GM21717 (cell line): ENCODE measurements at regions not wholly inside any gene's neighbourhood (a gene's known extent, or its start where the extent isn't known, plus 50 kb on each side); places are given as distances from the start of the nearest gene placed in this dataset.
A peak's percentile ranks its signal among the peaks of the same experiment; 100 is the strongest.

Source experiments
- ATAC-seq: cut with Tn5 transposase; IDR thresholded peaks from one replicate; pipeline ENCODE4 v1.9.1; 2021; ENCODE audit warnings: mild to moderate bottlenecking, moderate library complexity; ENCODE audit not compliant: unreplicated experiment

DNA sequence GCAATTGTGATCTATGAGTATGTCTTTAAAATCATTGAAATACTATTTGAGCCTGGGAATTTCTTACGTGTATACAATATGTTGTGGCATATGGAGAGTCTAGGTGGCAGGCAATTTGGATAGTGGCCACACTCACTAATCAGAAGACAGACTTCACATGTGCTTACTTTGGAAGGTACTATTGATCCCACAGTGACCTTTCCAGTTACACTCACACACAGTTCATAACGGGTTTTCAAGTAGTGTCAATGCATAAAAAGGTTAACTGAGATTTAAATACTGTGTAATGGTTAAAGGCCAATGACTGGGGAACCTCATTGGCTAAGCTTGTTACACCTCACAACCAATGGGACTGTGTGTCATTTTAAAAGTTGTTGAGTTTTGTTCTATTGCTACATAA is 783.2 kb downstream of the RPA4 start:
- no peak for ATAC-seq

DNA sequence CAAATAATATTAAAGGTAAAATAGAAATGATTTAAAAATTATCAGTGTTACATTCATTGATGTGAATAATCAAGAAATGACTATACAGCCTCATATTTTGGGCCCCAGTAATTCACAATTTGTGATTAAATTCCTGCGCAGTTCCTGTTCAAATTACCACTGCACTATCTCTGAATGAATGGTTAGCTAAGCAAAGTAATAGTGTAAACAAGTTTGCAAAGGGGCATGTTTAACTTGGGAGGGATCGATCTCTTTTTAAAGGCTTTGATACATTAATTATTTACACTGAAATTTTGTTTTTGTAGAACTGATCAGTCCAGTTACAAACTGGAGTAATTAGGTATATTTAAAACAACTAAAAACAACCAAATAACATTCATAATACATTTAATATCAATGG is 784.4 kb downstream of the RPA4 start:
- no peak for ATAC-seq

DNA sequence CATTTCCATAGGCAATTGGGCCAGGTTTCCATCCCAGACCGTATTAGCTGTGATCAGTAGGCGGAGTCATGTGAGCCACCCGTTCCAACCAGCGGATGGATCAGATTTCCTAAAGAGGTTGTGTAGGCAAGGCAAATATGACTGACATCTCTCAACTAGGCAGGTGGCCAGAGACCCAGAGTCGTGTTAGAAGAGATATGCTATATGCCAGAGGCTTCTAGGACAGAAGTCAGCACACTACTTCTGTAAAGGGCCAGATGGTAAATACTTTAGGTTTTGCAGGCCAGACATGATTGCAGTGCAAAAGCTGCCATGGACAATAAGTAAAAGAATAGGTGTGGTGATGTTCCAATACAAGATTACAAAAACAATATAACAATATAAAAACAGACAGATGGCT is 788.4 kb downstream of the RPA4 start:
- no peak for ATAC-seq

DNA sequence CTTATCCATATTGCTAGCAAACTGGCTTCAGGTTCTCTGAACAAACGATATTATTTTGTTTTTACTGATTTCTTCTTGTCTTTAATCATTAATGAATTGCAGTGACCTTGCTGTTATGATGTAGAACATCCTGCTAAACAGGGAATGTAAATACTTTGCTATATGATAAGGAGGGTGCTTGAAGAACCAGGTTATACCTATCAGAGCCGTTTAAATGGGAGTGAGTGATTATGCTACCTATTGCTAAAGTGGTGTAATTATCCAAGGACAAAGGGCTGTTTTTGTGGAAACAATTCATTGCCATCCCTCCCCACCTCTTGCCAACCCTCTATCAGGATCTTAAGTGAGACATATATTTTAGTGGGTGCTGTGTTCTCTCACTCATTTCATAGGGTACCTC is 788.9 kb downstream of the RPA4 start:
- ATAC-seq = no peak

DNA sequence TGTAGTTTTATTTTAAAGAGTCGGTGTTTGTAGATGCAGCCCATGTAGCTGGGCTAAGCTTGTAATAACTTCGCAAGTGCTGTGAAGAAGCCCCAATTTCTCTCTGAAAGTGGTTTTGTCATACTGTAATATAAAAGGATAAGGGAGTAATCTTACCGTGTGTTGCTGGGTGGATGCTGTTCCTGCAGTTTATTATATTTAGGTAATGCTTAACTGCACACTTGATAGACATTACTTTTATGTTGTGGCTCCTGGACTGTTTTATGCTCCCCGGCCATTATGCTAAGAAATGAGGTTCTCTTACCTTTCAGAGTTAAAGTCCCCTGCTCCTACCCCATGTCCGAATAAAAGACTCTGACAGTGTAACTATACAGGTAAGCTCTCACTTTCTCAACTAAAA is 789.4 kb downstream of the RPA4 start:
- ATAC-seq = no peak

DNA sequence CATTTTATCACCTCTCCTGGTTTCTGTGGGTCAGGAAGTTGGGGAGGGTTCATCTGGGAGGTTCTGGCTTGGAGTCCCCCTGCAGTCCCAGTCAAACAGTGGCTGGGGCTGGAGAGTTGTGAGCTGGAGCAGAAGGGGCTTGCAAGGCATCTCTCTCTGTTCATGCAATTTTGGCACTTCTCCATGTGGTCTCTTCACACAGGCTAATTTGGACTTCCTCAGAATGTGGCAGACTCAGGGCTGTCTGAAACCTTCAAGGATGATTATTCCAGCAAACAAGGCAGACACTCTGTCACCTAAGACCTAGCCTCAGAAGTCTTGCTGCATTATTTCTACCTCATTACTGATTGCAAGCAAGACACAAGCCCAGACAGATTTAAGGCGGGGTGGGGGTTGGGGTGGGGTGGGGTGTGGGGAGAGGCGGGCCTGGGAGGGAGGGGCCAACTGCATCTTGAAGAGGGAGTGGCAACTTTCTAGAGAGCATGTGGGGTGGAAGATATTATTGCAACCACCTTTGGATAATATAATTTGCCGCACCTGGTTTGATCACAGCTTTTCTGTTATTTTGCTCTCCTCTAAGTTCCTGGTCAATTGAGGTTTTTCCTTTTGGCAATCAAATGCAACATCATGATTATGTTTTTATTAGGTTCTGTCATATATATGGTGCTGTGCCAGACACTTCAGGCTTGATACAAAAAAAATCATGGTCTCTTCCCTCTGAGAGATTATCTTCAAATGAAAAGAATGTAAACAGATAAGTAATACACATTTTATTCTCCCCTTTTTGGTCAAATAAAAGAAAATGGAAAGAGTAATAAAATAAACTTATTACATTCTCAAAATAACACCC is 799.5 kb downstream of the RPA4 start:
- no peak for ATAC-seq

DNA sequence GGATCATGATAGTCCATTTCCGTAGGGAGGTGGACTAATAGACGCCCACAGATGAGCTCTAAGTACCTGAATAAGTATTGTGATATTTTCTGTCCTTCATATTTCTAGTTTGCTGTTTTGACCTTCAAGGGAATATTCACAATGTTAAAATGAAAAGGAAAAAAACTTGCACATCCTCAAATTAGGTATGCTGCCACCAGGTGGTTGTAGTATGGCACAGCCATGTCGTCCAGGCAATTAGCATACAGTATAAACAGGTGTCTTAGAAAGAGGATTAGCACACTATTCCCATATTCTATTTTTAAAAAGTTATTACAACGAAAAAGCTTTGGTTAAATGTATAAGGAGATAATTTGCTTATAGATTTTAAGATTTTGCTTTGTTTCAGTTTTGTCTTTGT is 802.0 kb downstream of the RPA4 start:
- ATAC-seq = peak; percentile 61

DNA sequence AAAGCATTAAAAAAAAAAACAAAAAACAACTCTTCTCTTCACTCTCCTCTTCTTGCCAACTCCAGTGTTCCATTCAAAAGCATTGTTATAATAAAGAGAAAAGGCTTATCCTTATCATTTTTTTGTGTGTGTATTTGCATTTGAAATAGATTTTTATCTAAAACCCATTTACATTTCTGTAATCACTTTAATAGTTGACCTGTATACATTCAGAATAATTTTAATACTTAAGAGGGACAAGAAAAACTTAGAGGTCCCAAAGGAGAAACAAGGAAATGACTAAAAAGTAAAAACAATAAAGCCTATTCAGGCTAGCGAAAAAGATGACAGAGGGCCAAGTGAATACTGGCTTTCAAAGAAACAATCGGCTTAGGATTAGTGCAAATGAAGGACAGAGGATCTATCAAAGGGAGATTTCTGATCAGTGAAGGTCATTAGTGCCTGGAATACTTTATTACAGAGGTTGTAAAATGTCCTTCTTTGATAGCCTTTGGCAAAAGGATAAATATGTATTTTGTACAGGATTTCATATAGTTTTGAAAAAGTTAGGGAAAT is 808.3 kb downstream of the RPA4 start:
- no peak for ATAC-seq

DNA sequence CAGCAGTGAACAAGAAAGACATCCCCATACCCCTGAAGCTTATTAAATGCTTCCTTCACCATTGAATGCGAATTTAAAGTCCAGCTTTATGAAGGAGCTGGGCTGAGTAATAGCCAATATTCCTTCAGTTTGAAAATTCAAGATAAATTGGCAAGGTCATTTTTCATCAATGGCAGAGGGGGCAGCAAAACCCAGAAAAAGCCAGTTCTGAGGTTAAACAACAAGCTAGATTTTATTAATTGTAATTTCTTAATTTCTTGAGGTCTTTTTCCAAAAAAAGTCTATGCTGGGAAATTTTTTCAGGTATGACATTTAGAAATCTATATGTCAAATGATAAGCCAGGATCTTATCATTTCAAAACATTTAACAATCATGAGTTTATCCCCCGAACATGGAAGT is 808.9 kb downstream of the RPA4 start:
- no peak for ATAC-seq

DNA sequence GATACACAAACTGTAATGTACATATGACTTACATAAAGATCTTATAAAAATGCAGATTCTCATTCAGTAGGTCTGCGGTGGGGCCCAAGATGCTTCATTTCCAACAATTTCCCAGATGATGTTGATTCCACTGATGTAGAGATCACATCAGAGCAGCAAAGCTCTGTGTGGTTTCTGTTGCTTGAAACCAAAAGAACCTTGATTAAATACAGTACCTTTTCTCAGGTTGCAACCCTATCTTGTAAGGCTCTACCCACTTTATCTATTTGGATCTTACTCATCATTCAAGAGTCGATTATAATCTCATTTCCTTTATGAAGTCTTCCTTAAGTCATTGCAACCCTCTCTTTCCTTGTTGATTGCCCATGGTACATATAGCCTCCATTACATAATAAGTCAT is 816.8 kb downstream of the RPA4 start:
- no peak for ATAC-seq

DNA sequence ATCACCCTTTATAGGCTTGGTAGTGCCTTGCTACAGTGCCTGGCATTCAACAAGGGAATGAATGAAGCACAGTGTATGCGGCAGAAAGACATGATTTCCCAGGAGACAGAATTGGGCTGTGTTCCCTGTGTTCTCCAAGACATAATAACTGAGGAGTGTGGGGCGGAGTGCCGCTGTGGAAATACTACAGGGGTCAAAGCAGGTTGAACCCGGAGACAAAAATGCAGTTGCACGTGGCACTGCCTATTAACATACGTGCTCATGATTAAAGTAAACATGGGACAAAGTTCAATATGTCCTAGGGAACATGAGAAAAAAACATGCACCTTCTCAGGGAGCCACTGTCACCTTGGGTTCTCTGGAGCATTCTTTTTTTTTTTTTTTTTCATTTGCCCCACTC is 820.8 kb downstream of the RPA4 start:
- ATAC-seq = no peak

DNA sequence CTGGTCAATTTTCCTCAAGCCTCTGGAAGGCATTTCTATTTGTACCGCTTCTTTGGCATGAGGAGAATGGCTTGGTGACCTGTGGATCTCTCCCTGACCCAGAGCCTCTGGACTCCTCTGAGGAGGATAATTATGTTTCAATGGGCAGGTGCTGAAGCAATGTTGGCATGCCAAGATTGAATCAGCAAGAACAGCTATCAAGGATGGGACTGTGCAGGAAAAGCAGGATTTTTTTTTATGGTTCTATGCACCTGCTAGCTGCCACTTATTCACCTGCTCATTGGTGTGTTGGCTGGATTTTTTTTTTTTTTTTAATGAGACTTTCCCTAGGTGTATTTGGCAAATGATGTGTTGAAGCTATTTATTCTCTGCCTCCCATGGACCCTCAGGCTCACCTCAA is 821.2 kb downstream of the RPA4 start:
- no peak for ATAC-seq

DNA sequence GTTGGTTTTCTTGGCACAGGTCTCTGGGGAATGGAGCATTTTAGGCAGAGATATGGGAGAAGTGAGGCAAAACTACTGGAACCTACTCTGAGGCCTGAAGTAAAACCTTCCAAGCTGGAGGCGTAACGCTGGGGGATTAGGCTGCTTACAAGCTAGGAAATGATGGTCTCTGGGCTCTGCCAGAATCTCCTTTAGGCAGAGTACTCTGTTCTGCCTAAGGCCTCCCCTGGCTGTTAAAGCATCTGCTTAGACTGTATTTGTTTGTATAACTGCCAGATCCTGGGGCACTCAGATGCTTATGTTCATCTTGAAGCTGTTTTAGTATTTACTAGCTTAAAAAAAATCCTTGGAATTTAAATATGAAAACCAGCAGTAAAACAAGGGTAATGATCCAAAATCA is 822.2 kb downstream of the RPA4 start:
- no peak for ATAC-seq

DNA sequence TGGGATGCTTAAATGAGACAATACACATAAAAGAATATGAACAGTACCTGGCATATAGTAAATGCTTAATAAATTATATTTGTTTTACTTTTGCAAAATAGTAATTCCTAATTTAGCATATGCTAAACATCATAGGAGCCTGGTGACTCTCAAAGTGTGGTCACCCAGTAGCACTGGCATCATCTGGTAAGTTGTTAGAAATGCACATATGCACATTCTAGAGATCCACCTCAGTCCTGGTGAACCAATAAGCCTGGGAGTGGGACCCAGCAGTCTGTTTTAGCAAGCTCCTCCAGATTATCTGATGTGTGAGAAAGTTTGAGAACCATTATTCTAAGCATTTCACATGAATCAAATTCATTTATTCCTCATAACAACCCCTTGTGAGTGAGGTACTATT is 830.4 kb downstream of the RPA4 start:
- no peak for ATAC-seq

DNA sequence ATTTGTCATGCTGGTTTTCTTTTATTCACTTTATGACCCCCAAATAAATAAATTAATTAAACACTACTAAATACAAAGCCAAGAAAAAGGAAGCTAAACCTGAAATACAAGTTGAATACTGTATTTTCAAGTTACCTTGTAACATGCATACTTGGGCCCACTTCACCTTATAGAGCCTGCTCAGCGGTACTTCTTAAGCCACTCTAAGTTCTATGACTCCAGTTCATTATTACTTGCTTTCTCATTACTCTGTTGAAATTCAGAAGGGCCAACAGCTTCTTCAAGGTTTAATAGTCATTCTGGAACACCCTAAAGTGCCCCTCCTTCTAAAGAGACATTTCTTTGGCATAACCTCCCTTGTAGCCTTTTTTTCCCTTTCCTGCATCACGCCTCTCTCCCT is 844.5 kb downstream of the RPA4 start:
- no peak for ATAC-seq

DNA sequence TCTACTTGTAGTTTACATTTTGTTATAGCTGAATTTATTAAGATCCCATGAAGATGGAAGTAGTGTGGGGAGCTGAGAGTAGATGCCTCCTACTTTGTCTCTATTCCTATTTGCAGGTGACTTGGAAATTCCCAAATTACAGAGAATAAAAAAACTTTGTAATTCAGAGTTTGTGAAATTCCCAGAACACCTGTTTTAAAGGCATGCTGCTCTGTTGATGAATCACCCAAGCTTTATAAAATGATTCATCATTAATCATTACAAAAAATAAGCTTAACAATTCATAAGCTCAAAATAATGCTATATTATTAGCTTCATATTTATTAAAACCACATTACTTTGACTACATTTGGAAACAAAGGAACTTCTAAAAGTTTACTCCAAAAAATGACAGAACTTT is 856.3 kb downstream of the RPA4 start:
- ATAC-seq = no peak

DNA sequence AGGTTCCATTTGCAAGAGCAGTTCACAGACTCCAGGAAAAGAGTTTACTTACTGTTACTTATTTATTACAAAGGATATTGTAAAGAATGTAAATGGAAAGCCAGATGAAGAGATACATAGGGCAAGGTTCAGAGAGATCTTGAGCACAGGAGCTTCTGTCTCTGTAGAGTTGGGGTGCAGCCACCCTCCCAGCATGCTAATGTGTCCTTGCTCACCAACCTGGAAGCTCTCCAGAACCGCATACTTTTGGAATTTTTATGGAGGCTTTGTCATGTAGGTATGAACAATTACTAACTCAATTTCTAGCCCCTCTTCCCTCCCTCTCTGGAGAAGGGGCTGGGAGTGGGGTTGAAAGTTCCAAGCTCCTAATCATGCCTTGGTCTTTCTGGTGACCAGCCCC is 857.2 kb downstream of the RPA4 start:
- ATAC-seq = no peak

DNA sequence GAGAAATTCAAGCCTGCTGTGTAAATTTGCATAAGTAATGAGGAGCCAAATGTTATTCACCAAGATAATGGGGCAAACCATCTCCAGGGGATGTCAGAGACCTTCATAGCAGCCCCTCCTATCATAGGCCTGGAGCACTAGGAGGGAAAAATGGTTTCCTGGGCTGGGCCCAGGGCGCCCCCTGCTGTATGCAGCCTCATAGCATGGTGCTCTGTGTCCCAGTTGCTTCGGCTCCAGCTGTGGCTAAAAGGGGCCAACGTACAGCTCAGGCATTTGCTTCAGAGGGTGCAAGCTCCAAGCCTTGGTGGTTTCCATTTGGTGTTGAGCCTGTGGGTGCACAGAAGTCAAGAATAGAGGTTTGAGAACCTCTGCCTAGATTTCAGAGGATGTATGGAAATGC is 859.3 kb downstream of the RPA4 start:
- no peak for ATAC-seq

DNA sequence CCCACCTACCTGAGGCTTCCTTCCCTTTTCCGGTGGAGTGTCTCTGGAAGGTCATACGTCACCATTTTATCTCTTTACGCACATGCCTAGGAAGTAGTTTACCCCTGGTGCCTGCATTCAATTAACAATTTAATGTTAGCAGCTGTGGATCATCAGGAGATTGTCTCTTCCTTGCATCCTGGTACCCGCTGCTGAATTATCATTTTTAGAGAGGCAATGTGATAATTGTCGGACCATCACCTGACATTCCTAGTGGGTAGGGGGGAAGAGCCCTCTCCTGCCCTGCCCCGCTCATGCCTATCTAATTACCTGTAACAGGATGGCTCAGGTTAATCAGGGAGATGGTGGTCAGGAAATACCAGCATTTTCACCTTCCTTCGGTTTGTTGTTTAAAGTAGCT is 863.6 kb downstream of the RPA4 start:
- ATAC-seq = no peak

DNA sequence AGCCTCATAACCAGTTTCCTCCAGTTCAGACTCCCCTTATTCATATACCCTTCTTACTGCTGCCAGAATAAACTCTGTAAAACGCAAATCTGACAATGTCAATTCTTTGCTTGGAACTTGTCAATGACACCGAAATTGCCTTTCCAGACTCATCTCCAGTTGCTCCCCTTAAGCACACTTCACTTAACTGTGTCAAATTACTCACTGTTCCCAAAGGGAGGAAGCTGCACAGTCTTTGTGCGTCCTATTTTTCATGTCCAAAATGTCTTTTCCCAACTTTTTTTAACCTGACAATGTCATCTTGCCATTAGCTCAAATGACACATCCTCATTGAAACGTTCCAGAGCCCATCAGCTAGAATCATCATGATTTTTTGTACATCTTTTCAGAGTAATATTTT is 867.3 kb downstream of the RPA4 start:
- no peak for ATAC-seq

DNA sequence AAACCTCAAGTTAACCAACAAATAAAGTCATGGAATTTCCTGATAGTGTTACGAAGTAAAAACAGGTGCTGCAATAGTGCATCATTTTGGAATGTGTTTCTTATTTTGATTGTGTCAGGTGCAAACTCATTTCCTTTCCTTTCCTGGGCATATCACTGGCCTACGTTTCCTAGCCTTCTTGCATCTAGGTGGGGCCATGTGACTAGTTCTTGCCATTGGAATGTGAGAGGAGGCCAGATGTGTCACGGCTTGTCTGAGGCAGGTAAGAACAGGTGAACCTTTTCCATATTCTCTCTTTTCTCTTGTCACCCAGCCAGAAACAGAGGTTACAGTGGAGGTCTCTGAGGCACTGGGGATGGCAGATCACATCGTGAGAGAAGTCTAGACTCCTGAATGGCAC is 868.0 kb downstream of the RPA4 start:
- no peak for ATAC-seq

DNA sequence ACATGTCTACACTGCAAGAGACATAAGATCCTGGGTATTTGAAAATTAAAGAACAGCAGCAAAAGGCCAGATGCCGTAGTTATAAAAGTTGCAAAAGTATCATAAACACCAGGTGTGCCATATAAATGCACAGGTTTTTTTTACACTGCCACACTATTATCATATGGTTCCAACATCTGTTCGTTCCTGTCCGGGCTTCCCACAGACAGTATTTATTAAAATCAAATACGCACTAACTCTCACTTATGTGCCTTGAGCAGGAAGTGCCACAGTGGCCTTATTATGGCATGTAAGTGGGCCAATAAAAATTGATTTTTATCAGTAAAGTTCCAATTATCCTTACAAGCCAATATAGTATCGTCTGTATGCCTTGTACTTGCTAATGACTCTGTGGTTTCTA is 873.2 kb downstream of the RPA4 start:
- ATAC-seq = no peak

DNA sequence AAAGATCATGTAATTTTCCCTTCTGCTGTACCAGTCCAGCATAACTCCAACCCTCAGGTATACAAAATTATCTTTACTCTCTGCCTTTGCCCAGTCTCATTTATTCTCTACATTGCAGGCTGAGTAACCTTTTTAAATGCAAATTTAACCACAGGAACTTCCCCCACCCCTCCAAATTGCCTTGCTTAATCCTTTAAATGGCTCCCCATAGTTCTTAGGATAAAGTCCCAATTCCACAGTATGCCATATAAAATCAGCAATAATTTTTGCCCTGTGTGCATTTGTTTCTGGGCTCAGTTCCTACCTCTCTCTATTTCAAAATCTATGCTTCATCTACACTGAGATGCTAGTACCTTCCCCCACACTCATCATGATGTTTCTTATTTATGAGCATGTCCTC is 879.7 kb downstream of the RPA4 start:
- no peak for ATAC-seq
